K562 (cell line): ENCODE measurements at regions not wholly inside any gene's neighbourhood (a gene's known extent, or its start where the extent isn't known, plus 50 kb on each side); places are given as distances from the start of the nearest gene placed in this dataset.
A peak's percentile ranks its signal among the peaks of the same experiment; 100 is the strongest.

Experiments
- ATAC-seq: fragments of 200-7000 bp; cut with Tn5 transposase; 3 replicates; pipeline ENCODE4 v1.9.1; 2020; ENCODE audit warnings: moderate library complexity
- BruUV-seq: library from RNA; stranded (reverse); fragments of 400-500 nt; replicated peaks from 2 replicates; lab custom pipeline; 2021; lab: Mats Ljungman, UMichigan
- CTCF ChIA-PET: fragments of 300-600 bp; formaldehyde crosslinking; extraction: SDS; loops from one replicate; lab custom pipeline; 2021; ENCODE audit warnings: low intra/inter-chr PET ratio; lab: Yijun Ruan, JAX
- POLR2A ChIA-PET: fragments of 300-600, 350-650 bp; sonication (Branson Sonifier 250); formaldehyde crosslinking; extraction: SDS; loops from one replicate; lab custom pipeline; 2021; ENCODE audit warnings: antibody characterized with exemption, inconsistent platforms; lab: Yijun Ruan, JAX
- DNase-seq, 4 experiments: peaks; one replicate each; pipeline versions ENCODE4 v3.0.0 to v3.0.0-alpha.2; 2011 to 2018; ENCODE audit warnings: low spot score in 3 of 4, mixed read lengths in 3 of 4; ENCODE audit errors: extremely low read depth in 1 of 4
- FAIRE-seq: peaks from 2 replicates; lab custom pipeline; 2011; peaks lifted over from hg19 to GRCh38; lab: Jason Lieb, UNC
- H2AFZ ChIP-seq: 2 replicates; pipeline ENCODE4 v1.6.0; 2011; ENCODE audit warnings: low read depth, low read length, control low read depth, inconsistent platforms
- H3K27ac ChIP-seq: fragments of 200-600 bp; 3 replicates; pipeline ENCODE4 v1.8.0; 2011; ENCODE audit warnings: low read depth, mild to moderate bottlenecking, control low read depth, inconsistent platforms, low read length, moderate library complexity, mixed read lengths; ENCODE audit errors: extremely low read depth
- H3K27me3 ChIP-seq, 2 experiments: fragments of 300-600 bp in 1 of 2; 2 replicates in 1 of 2; 3 replicates in 1 of 2; pipeline versions ENCODE4 v1.6.0 to v1.8.0; 2011; ENCODE audit warnings: inconsistent platforms in 2 of 2, low read length in 2 of 2, mild to moderate bottlenecking in 1 of 2, mixed read lengths in 1 of 2, moderate library complexity in 1 of 2; ENCODE audit not compliant: control insufficient read depth in 2 of 2, insufficient read depth in 2 of 2
- H3K36me3 ChIP-seq: fragments of 300-600 bp; 3 replicates; pipeline ENCODE4 v1.8.0; 2011; ENCODE audit warnings: mild to moderate bottlenecking, low read length, inconsistent platforms; ENCODE audit not compliant: control insufficient read depth, insufficient read depth
- H3K4me1 ChIP-seq, 2 experiments: fragments of 200-600 bp in 1 of 2; replicated peaks in 1 of 2; 2 replicates in 1 of 2; 3 replicates in 1 of 2; pipeline versions ENCODE4 v1.5.1 to v1.8.0; 2011; ENCODE audit warnings: inconsistent platforms in 2 of 2, low read length in 2 of 2, mild to moderate bottlenecking in 1 of 2, mixed read lengths in 1 of 2, moderate library complexity in 1 of 2; ENCODE audit not compliant: control insufficient read depth in 2 of 2, insufficient read depth in 2 of 2
- H3K4me2 ChIP-seq: 2 replicates; pipeline ENCODE4 v1.6.1; 2011; ENCODE audit warnings: low read length, control low read depth, inconsistent platforms, mixed read lengths; ENCODE audit not compliant: insufficient read depth
- H3K4me3 ChIP-seq: fragments of 200-600 bp; sonication (generic), shearing (Covaris generic); 2 replicates; pipeline ENCODE4 v1.5.1; 2016; ENCODE audit warnings: control low read depth, inconsistent platforms
- H3K79me2 ChIP-seq: fragments of 200-600 bp; 3 replicates; pipeline ENCODE4 v1.8.0; 2011; ENCODE audit warnings: low read length, inconsistent platforms; ENCODE audit not compliant: control insufficient read depth, insufficient read depth
- H3K9ac ChIP-seq, 2 experiments: 2 replicates each; pipeline versions ENCODE4 v1.6.0 to v1.6.1; 2011; ENCODE audit warnings: low read depth in 2 of 2, low read length in 2 of 2, control low read depth in 1 of 2, inconsistent platforms in 1 of 2, mild to moderate bottlenecking in 1 of 2, mixed read lengths in 1 of 2; ENCODE audit not compliant: insufficient read depth in 1 of 2
- H3K9me1 ChIP-seq: one replicate; pipeline ENCODE4 v1.6.0; 2011; ENCODE audit warnings: inconsistent platforms, mild to moderate bottlenecking, low read length, moderate library complexity; ENCODE audit not compliant: control insufficient read depth, insufficient read depth
- H3K9me3 ChIP-seq: replicated peaks from 2 replicates; pipeline ENCODE4 v1.5.1; 2011; ENCODE audit warnings: low read depth, low read length, inconsistent platforms; ENCODE audit not compliant: control insufficient read depth, insufficient read depth
- H4K20me1 ChIP-seq: replicated peaks from 2 replicates; pipeline ENCODE4 v1.6.1; 2011; ENCODE audit warnings: low read length, inconsistent platforms, mixed read lengths; ENCODE audit not compliant: control insufficient read depth, insufficient read depth
- ARHGAP35 ChIP-seq: fragments of 450-650 bp; IDR thresholded peaks from 2 replicates; pipeline ENCODE4 v1.6.1; 2018; ENCODE audit not compliant: partially characterized antibody
- NFIX ChIP-seq: fragments of 250-450 bp; sonication (Bioruptor Pico); IDR thresholded peaks from 2 replicates; pipeline ENCODE4 v1.4.0; 2020; ENCODE audit warnings: low read depth, mild to moderate bottlenecking, moderate library complexity
- RCOR1 ChIP-seq, 2 experiments: IDR thresholded peaks; 2 replicates each; pipeline ENCODE4 v1.6.1; 2012; ENCODE audit warnings: low read depth in 2 of 2, low read length in 2 of 2, borderline replicate concordance in 1 of 2, improper control_type of control experiment in 1 of 2
- TOE1 ChIP-seq, 2 experiments: fragments of 450-650 bp in 1 of 2; sonication (generic) in 1 of 2; formaldehyde crosslinking in 1 of 2; IDR thresholded peaks; 2 replicates each; pipeline versions ENCODE4 v1.7.1 to v1.8.0; 2016 to 2022; ENCODE audit warnings: borderline replicate concordance in 2 of 2, mild to moderate bottlenecking in 2 of 2, antibody characterized with exemption in 1 of 2, inconsistent platforms in 1 of 2, low read depth in 1 of 2, missing genetic modification reagents in 1 of 2, moderate library complexity in 1 of 2
- WGBS: fragments of 100-300 bp; shearing (Covaris generic); methylation state at CpG from one replicate; pipeline ENCODE4 v1.1.6; 2016; ENCODE audit warnings: low coverage, mixed read lengths; ENCODE audit not compliant: insufficient coverage; ENCODE audit errors: missing lambda C conversion rate; 5-methylcytosine and 5-hydroxymethylcytosine counted together
- in situ Hi-C: fragments of 300-500 bp; cut with MboI; formaldehyde crosslinking; loops from 4 replicates; pipeline ENCODE4 v1.15.0; 2018; ENCODE audit warnings: inconsistent platforms, mixed read lengths
- intact Hi-C: fragments of 100-400 bp; cut with micrococcal nuclease; formaldehyde crosslinking; loops from 2 replicates; pipeline ENCODE4 v1.14.2; 2022
- TF ChIP-seq, protein P1 (sequence below), 3 experiments: fragments of 200-800 bp in 1 of 3; sonication (Bioruptor generic) in 1 of 3; sonication (generic) in 1 of 3; formaldehyde crosslinking in 1 of 3; IDR thresholded peaks; 2 replicates each; pipeline versions ENCODE4 v1.6.1 to v1.8.0; 2016 to 2022; ENCODE audit warnings: mild to moderate bottlenecking in 2 of 3, missing compliant biosample characterization in 2 of 3, missing genetic modification characterization in 2 of 3, missing genetic modification reagents in 1 of 3

DNA sequence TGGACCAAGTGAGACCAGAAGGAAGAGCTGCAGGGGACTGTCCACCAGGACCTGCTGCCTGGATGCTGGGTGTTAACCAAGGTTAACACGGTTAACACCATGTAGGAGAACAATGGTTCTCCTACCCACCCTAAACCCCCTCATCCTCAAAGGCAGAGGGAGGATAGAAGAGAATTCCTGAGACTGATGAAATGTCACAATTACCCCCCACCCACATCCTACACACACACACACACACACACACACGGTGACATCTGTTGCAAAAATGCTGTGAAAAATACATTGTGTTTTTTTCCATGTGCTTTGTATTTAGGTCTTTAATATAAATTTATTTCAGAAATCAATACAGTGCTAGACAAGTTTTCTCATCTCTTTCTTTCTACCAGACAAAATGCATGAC is 113.9 kb upstream of the HES1 start:
- intact Hi-C loops: no loop called here
- no peak overlapping the region for H2AFZ ChIP-seq
- POLR2A ChIA-PET: interaction anchor here (1.9 kb wide), 1 partner anchor 19 kb away, joined by 6 read pairs; no protein-coding TSS in a partner anchor

DNA sequence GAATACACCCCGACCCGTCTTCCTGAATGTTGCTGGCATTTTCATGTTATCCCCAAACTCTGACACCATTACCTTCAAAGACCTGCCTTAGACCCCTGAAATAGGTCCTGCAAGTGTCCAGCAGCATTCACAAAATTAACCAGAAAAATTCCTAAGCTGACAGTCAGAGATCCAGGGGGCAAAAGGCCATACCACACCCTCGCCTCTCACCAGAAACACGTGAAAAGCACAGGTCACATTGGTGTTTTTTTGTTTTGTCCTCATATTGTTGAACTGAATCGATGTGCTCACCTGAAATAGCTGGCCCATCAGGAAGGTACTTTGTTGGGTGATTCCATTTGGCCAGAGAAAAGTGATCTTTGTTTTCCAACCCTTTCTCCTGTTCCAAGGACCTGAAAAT is 113.1 kb upstream of the HES1 start:
- no peaks in the 10 kb centered on the region for H3K79me2 ChIP-seq
- no peak overlapping the region for H3K4me3 ChIP-seq
- no peaks in the 10 kb centered on the region for H3K9me1 ChIP-seq
- no peaks in the 10 kb centered on the region for H4K20me1 ChIP-seq
- BruUV-seq: no TSS peak
- no peak overlapping the region for H3K9ac ChIP-seq
- intact Hi-C loops: no loop called here
- no peak for ATAC-seq
- no peak overlapping the region for H3K27ac ChIP-seq
- TF ChIP-seq RCOR1 (IDR thresholded peaks at IDR 0.05; ENCODE audit: borderline replicate concordance in 1 of 2, low read depth in 2 of 2, low read length in 2 of 2): no peak
- H3K4me1 ChIP-seq: no peaks in the 10 kb centered on the region
- ChIA-PET POLR2A (interaction anchor here (1.1 kb wide), 1 partner anchor 19 kb away, joined by 3 read pairs; no protein-coding TSS in a partner anchor), CTCF (no interaction called here)
- no peaks in the 10 kb centered on the region for H3K9me3 ChIP-seq
- 60% methylated on average over 5 of the region's 5 CpGs for WGBS
- no peak for DNase-seq
- no peaks in the 10 kb centered on the region for H3K27me3 ChIP-seq
- in situ Hi-C loops: no loop called here
- H3K4me2 ChIP-seq: no peak overlapping the region
- no peaks in the 10 kb centered on the region for H3K36me3 ChIP-seq
- peak overlapping the region; percentile 36 for H2AFZ ChIP-seq
- FAIRE-seq: no peak

More for the DNA sequence above, 113.9 kb upstream of the HES1 start:
- no TSS peak for BruUV-seq
- Histone ChIP-seq H3K9me3 (no peaks in the 10 kb centered on the region), H3K4me3 (no peak overlapping the region), H3K9me1 (no peaks in the 10 kb centered on the region), H3K27ac (no peak overlapping the region), H3K36me3 (no peaks in the 10 kb centered on the region), H3K4me2 (no peak overlapping the region), H3K4me1 (no peaks in the 10 kb centered on the region), H3K9ac (no peak overlapping the region), H3K27me3 (no peaks in the 10 kb centered on the region), H3K79me2 (no peaks in the 10 kb centered on the region), H4K20me1 (no peaks in the 10 kb centered on the region)
- DNase-seq (no peak), ATAC-seq (no peak), FAIRE-seq (no peak)
- TF ChIP-seq, protein P1, sequence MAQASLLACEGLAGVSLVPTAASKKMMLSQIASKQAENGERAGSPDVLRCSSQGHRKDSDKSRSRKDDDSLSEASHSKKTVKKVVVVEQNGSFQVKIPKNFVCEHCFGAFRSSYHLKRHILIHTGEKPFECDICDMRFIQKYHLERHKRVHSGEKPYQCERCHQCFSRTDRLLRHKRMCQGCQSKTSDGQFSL (CRISPR knock-in tag; IDR thresholded peaks at IDR 0.05): 0 out of 2 replicates have a peak, but pooled peaks have one; percentile 35
- TF ChIP-seq, protein P1 (tag; IDR thresholded peaks at IDR 0.05): 0 out of 4 replicates have a peak, but pooled peaks of 1 of the 2 experiments have one; percentile 29
- TF ChIP-seq TOE1 (IDR thresholded peaks at IDR 0.05; ENCODE audit: borderline replicate concordance): no peak
- TF ChIP-seq TOE1 (CRISPR knock-in tag; IDR thresholded peaks at IDR 0.05; ENCODE audit: borderline replicate concordance, low read depth): no peak
- TF ChIP-seq ARHGAP35: no peak
- TF ChIP-seq NFIX: no peak
- CTCF ChIA-PET: no interaction called here
- in situ Hi-C loops: no loop called here
- WGBS: 49% methylated on average over 2 of the region's 2 CpGs
